Psoas muscle (tissue), 7 donors: ENCODE measurements at regions not wholly inside any gene's neighbourhood (a gene's known extent, or its start where the extent isn't known, plus 50 kb on each side); places are given as distances from the start of the nearest gene placed in this dataset.

ENCODE experiments used
- ATAC-seq, 4 donors: fragments of 200-7000 bp; cut with Tn5 transposase; one replicate each; pipeline ENCODE4 v1.9.1; 2020; ENCODE audit warnings: moderate library complexity in 3 of 4, mild to moderate bottlenecking in 2 of 4
- DNase-seq, 2 donors: peaks; one replicate each; pipeline ENCODE4 v3.0.0-alpha.2; 2020
- H3K27ac ChIP-seq: fragments of 200-600 bp; one replicate; pipeline ENCODE4 v1.8.0; 2022
- H3K27me3 ChIP-seq, 3 donors: fragments of 200-600 bp in 1 of 3; one replicate each; pipeline versions ENCODE4 v1.6.1 to v1.8.0; 2013 to 2022; ENCODE audit warnings: low read length in 2 of 3, mild to moderate bottlenecking in 2 of 3, moderate library complexity in 1 of 3; ENCODE audit not compliant: insufficient read depth in 3 of 3
- H3K36me3 ChIP-seq, 2 donors: fragments of 200-600 bp in 1 of 2; one replicate each; pipeline versions ENCODE4 v1.6.1 to v1.8.0; 2013 to 2022; ENCODE audit warnings: low read depth in 1 of 2, mild to moderate bottlenecking in 1 of 2, moderate library complexity in 1 of 2; ENCODE audit not compliant: insufficient read depth in 1 of 2
- H3K4me1 ChIP-seq: fragments of 200-600 bp; one replicate; pipeline ENCODE4 v1.8.0; 2022
- H3K4me3 ChIP-seq: fragments of 200-600 bp; one replicate; pipeline ENCODE4 v1.8.0; 2022; ENCODE audit warnings: mild to moderate bottlenecking
- H3K9me3 ChIP-seq: fragments of 200-600 bp; one replicate; pipeline ENCODE4 v1.8.0; 2022
- WGBS, 3 donors: extraction: QIAGEN DNeasy Blood & Tissue Kit; methylation state at CpG; one replicate each; pipeline versions ENCODE4 v1.1.6 to v1.1.7; 2013; 5-methylcytosine and 5-hydroxymethylcytosine counted together
- intact Hi-C, 2 donors: fragments of 100-400 bp; cut with DNase I; formaldehyde crosslinking; loops; one replicate each; pipeline versions ENCODE4 v1.11.0 to v1.14.2; 2022
- TF ChIP-seq, protein P1 (sequence below): fragments of 200-600 bp; IDR thresholded peaks from one replicate; pipeline ENCODE4 v1.8.0; 2022; ENCODE audit warnings: antibody characterized with exemption
- donor health status: healthy with polysubstance abuse.
- donor health status: DM: no; HTN: no; CAD: no; lungs with moderate emphysema.
- donor health status: Bipolar disorder and iron deficiency.
- donor health status: healthy.
- donor health status: DM: yes; HTN: yes; CAD: no.
- donor health status: DM: no; HTN: no; CAD: no.
- donor health status: DM: yes; HTN: yes; CAD: no.

DNA sequence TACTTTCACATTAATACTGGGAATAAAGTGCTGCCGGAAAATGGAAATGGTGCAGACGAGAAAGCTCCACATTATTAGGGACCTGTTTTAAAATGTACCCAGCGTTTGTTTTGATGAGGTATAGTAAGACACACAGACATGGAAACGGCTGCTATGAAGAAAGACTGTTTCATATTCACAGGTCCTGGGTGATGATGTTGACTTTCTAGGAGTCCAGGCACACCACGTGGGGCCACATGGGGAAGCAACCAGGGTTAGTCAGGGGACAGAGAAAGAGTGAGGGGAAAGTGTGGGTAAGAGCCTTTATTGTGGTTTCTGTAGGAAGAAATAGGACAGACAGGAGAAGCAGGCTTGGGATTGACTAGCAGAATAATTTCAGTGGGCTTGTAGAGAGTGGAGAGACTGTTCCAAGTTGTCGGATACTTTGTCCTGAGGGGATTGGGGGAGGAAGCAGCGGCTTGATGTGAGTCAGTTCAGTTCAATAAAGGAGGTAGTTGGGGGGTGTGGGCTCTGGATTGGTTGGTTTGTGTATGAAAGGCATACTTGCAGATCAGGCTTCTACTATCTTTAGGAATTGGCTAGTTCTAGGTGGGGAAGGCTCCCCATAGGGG is 112.0 kb upstream of the MCHR2 start:
- no peaks in the 10 kb centered on the region for H3K9me3 ChIP-seq
- ATAC-seq (no peak), DNase-seq (no peak)
- no peak overlapping the region for H3K4me3 ChIP-seq
- intact Hi-C loops = no loop called here
- no peaks in the 10 kb centered on the region for H3K4me1 ChIP-seq
- H3K27me3 ChIP-seq = peaks cover 0 to 2% (median 0%) of the 10 kb centered on the region in 3 donors
- 64 to 72% (median 67%) methylated on average over 7 of the region's 7 CpGs for WGBS, 3 donors
- no peak overlapping the region for H3K27ac ChIP-seq
- TF ChIP-seq, protein P1, sequence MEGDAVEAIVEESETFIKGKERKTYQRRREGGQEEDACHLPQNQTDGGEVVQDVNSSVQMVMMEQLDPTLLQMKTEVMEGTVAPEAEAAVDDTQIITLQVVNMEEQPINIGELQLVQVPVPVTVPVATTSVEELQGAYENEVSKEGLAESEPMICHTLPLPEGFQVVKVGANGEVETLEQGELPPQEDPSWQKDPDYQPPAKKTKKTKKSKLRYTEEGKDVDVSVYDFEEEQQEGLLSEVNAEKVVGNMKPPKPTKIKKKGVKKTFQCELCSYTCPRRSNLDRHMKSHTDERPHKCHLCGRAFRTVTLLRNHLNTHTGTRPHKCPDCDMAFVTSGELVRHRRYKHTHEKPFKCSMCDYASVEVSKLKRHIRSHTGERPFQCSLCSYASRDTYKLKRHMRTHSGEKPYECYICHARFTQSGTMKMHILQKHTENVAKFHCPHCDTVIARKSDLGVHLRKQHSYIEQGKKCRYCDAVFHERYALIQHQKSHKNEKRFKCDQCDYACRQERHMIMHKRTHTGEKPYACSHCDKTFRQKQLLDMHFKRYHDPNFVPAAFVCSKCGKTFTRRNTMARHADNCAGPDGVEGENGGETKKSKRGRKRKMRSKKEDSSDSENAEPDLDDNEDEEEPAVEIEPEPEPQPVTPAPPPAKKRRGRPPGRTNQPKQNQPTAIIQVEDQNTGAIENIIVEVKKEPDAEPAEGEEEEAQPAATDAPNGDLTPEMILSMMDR = no peak
- H3K36me3 ChIP-seq = no peaks in the 10 kb centered on the region

DNA sequence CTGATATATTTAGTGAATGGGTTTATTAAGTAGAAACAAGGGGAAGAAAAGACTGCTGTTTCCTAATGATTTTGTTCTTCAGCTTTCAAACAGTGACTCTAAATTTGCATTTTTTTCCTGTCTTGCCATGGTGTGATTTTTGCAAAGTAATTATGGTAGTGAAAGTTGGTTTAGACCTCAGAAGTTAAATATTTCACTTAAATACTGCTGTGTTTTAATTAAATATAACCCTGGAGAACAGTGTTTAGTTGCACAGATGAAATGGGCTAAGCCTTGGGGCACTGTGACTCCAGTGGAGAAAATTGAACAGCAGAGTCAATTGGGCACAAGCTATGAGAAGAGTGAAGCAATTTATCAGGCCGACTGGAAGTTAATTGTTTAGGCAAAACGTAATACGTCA is 111.1 kb upstream of the MCHR2 start:
- DNase-seq (no peak), ATAC-seq (no peak)
- TF ChIP-seq, protein P1 = no peak
- Histone ChIP-seq H3K4me3 (no peak overlapping the region), H3K4me1 (no peaks in the 10 kb centered on the region), H3K27ac (no peak overlapping the region), H3K9me3 (no peaks in the 10 kb centered on the region), H3K27me3 (peaks cover 0 to 2% (median 0%) of the 10 kb centered on the region in 3 donors), H3K36me3 (no peaks in the 10 kb centered on the region)
- WGBS, 3 donors = 79 to 82% (median 81%) methylated on average over 3 of the region's 3 CpGs
- intact Hi-C loops = no loop called here

DNA sequence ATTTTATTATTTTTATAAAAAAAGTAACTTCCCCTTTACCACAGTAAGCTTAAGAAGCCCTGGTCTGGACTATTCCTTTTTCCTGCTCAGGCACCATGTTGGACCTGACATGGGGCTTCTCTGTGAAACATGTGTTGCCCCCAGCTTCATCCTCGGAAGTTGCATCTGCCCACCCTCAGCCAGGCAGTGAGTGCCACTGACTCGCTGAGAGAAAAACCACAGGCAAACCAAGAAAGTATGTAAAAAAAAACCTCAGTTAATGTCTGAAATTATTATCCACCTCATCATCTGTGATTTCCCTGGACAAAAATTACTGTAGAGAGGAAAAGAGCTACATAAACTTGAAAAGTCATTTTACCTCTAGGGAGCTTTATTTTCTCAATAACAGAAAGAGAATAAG is 109.9 kb upstream of the MCHR2 start:
- ATAC-seq (no peak), DNase-seq (no peak)
- intact Hi-C loops = no loop called here
- TF ChIP-seq, protein P1 = no peak
- Histone ChIP-seq H3K36me3 (no peaks in the 10 kb centered on the region), H3K4me1 (no peaks in the 10 kb centered on the region), H3K27me3 (peaks cover 0 to 2% (median 0%) of the 10 kb centered on the region in 3 donors), H3K9me3 (no peaks in the 10 kb centered on the region), H3K27ac (no peak overlapping the region), H3K4me3 (no peak overlapping the region)
- 80 to 94% (median 91%) methylated on average over 2 of the region's 2 CpGs for WGBS, 3 donors

DNA sequence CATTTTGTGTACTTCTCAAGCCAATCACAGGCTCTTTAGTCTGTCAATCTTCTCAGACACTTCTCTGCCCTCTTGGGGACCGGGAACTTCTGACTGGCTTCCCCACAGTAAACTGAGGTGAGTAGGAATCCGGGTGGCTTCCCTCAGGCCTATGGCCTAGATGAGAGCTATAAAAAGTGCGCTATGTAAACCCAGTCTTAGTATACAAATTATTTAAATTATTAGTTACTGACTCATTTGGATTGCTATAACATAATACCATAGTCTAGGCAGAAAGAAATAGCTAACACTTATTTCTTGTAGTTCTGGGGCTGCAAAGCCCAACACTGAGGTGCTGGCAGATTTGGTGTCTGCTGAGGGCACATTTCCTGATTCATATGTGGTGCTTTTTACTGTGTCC is 109.2 kb upstream of the MCHR2 start:
- 84 to 87% (median 85%) methylated on average over 3 of the region's 3 CpGs for WGBS, 3 donors
- TF ChIP-seq, protein P1 = no peak
- ATAC-seq (no peak), DNase-seq (no peak)
- Histone ChIP-seq H3K4me1 (no peaks in the 10 kb centered on the region), H3K4me3 (no peak overlapping the region), H3K27me3 (peaks cover 0 to 2% (median 0%) of the 10 kb centered on the region in 3 donors), H3K27ac (no peak overlapping the region), H3K36me3 (no peaks in the 10 kb centered on the region), H3K9me3 (no peaks in the 10 kb centered on the region)
- intact Hi-C loops = no loop called here

DNA sequence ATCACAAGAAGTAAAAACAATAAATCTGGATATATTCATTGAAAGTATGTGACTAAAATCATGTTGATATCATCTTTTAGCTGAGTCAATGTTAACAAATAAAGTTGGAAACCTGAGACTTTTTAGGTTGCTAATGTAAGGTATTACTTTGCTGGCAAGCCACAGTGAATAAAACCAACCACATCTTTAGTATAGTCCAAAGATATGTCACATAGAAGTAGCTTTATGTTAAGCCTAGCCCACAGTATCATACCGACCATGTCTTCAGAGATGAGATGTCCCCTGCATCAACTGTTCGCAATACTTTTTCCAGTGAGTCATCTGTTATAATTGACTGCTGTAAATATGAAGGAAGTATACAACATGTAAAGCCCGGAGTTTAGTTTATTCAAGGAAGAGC is 107.6 kb upstream of the MCHR2 start:
- peaks cover 0 to 2% (median 0%) of the 10 kb centered on the region in 3 donors for H3K27me3 ChIP-seq
- TF ChIP-seq, protein P1 = no peak
- H3K27ac ChIP-seq = no peak overlapping the region
- no peaks in the 10 kb centered on the region for H3K36me3 ChIP-seq
- no peaks in the 10 kb centered on the region for H3K9me3 ChIP-seq
- intact Hi-C loops = no loop called here
- DNase-seq (no peak), ATAC-seq (peak in 1 of 4 donors; percentile 46)
- H3K4me3 ChIP-seq = no peak overlapping the region
- WGBS, 3 donors = 57 to 69% (median 59%) methylated on average over 3 of the region's 3 CpGs
- no peaks in the 10 kb centered on the region for H3K4me1 ChIP-seq
